Jurkat, Clone E6-1 (cell line): ENCODE measurements at regions not wholly inside any gene's neighbourhood (a gene's known extent, or its start where the extent isn't known, plus 50 kb on each side); places are given as distances from the start of the nearest gene placed in this dataset.

Experiments used
- DNase-seq: peaks from one replicate; pipeline ENCODE4 v3.0.0-alpha.2; 2011; ENCODE audit warnings: low read depth, low spot score
- H3K4me3 ChIP-seq: 2 replicates; pipeline ENCODE4 v1.5.1; 2011; ENCODE audit warnings: mild to moderate bottlenecking, low read length, control low read depth, moderate library complexity

DNA sequence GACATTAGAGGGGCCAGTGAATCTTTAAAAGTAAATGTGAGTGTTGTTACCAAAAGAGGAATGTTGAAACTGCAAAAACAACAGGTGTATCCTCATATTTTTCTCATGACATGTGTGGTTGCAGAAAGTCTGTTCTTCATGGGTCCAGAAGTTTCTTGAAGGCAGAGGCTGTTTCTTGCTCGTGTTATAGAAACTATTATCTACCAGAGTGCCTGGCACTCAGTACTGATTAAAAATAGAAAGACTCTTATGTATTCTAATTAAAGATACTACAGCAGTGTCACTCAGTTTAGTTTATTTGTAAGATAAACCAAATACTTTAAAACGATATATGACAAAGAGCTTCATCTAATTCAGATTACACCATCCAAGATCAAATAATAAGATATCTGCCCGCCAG is 1864.2 kb upstream of the WWC1 start:
- no peak for DNase-seq
- no peak overlapping the region for H3K4me3 ChIP-seq

DNA sequence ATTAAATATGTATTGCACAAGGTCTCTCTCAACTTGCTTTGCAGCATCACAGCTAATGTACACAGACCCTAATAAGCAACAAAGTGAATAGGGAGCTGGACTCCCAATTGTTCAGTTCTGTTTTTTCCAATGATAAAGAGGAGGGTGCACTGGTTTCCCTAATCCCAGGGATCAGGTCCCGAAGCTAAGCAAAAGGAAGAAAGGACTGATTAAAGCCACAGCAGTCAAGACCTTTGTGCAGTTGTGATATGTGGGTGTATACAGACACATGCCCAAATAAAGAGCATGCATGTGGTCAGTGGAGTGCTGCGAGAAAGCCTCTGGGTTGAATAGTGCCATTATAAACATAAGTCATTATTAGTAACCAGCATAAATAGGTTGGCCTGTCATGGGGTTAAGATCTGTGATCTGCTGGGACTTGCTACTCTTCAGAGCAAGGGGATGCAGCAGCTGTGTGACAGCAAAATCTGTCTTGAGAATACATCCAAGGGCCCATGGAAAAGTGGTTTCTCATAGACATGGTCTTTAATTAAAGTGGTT is 1863.1 kb upstream of the WWC1 start:
- H3K4me3 ChIP-seq, result no peak overlapping the region
- no peak for DNase-seq

DNA sequence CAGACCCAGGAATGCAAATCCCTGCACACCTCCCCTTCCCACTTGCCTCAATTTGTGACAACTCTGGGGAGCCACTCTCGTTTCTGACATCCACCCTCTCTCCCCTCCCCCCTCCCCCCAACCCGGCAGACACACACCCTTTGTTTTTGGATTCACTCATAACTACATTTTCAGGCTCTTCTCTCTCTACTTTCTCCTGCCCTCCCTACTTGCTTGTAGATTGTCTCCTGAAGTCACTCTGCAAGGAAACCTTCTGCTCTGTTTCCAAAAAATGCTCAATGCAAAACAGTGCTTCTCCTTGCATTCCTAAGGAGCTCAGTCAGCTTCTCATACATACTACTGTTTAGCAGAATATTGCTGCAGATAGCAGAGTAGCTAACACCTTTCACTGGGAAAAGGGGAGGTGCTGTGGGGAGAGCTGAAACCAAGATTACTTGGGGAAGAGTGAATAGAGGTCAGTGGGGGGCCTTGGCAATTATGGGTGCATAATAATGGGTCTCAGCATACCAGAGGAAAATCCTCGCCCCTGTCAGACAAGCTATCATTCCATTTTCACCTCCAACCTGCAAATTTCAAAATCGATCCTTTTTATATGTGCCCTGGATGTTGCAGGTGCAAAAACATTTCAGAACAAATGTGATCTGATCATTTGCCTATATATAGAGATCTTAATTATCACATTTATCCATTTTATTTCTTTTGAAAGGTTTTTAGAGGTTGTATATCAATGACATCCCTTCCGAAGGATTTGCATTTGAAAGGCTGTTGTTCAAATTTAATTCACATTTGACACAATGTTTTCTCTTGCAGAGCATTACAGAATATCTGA is 1860.7 kb upstream of the WWC1 start:
- DNase-seq, result no peak
- H3K4me3 ChIP-seq, result no peak overlapping the region

DNA sequence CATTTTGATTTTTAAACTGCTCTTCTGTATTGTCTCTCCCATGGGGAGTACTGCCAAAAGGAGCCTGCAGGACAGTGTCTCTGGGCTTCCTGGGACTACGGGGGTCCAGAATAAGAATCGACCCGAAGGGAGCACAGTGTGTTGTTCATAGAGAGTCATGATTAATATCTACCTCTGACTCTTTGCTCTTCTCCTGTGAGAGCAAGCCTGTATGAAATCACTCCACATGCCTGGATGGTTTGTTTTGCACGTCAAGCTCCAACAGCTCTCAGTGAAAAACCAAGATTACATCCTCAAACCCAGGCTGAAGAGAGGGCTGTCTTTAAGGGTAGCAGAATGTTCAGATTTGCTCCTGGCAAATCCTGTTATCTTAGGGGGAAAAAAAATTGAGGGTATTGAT is 1860.0 kb upstream of the WWC1 start:
- no peak for DNase-seq
- H3K4me3 ChIP-seq, result no peak overlapping the region

DNA sequence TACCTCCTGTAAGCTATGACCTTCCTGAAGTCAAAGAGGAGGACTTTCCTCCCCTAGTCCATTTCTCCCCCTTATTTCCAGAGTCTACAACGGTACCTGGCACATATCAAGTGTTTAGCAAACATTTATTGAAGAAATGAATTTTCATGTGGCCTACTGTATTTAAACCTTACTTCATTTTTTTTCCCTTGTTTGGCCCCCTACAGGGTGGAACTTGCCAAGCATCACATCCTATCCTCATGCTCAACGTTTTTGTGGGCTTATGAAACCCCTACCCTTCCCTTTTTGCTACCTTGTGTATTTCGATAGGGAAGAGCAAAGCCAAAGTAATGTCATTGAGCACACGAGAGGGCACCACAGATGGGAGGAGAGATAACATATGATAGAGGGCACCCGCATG is 1857.8 kb upstream of the WWC1 start:
- H3K4me3 ChIP-seq, result no peak overlapping the region
- peak; percentile 42 for DNase-seq

DNA sequence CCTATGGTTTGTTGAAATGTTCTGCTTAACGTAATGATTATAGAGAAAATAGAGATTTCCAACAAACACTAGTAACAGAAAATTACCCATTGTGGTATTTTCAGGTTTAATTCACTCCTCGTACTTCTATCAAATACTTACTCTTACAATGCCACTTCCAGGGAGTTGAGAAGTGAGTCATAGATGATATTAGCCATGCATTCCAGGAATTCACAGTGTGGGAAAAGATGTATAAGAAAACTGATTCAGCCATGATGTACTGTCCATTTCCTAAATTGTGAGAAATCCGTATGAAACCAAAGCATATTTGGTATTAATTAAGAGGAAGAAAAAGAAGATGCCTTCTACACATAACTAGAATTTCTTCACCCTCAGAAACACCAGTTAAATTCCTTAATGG is 1854.6 kb upstream of the WWC1 start:
- H3K4me3 ChIP-seq, result no peak overlapping the region
- no peak for DNase-seq

DNA sequence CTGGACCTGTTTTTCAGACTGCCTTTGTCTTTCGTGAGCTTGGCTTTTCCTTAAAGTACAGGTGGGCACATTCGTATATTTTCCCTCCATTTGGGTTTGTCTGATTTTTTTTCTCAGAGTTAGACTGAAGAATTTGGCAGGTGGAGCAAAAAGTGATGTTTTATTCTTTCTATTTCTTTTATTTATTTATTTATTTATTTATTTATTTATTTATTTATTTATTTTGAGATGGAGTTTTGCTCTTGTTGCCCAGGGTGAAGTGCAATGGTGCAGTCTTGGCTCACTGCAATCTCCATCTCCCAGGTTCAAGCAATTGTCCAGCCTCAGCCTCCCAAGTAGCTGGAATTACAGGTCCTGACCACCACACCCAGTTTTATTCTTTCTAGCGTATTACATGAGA is 1805.1 kb upstream of the WWC1 start:
- no peak for DNase-seq
- no peak overlapping the region for H3K4me3 ChIP-seq

DNA sequence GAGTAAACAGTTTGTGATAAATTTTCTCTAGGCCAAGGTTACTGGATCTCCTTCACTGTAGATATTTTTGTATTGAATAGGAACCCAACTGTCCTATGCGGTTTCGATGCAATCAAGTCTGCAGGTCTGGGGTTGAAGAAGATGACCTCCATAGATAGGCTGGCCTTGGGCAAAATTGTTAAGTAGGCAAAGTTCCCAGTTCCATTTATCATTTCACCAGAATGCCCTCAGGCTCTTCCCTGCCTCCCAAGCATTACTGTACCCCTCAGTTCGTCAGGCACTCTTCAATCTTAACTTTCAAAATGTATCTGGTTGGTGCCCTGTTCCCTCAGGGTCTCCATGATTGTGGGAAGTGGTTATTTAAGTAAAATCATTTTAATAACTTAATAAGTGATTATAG is 1802.9 kb upstream of the WWC1 start:
- H3K4me3 ChIP-seq, result no peak overlapping the region
- no peak for DNase-seq

DNA sequence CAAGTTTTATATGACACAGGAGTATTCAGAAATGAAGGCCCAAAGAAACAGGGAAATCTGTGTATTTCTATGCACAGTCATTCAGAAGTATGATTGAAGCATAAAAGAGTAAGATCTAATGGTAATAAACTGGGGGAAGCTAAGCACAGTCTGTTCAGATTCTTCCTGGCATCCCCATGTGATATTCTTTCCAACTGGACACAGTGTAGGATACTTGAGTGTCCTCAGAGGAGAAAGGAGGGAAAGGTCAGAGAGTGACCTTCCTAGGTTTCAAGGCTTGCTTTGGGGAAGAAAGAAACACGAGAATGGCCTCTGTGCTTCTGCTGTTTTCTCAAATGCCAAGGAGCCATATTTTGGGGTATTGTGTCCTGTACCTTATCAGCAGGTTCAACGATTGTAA is 1798.4 kb upstream of the WWC1 start:
- no peak overlapping the region for H3K4me3 ChIP-seq
- no peak for DNase-seq

DNA sequence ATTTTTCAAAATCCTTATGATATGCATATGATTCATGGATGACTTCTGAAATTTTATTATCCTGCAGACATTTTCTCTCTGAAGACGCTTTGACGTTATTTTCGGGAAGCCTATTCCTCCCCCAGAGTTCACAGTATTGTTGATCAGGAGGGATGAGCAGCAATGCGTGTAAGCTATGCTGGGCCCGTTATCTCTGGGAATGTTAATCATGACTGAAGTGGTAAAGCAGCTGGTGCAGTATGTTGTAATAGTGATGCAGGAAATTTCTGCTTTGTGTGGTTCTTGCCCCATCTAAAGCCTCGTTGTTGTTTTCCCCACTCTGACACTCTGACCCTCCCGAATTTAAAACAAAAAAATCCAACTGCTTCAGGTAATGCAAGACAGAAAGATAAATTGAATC is 1797.8 kb upstream of the WWC1 start:
- no peak overlapping the region for H3K4me3 ChIP-seq
- no peak for DNase-seq

DNA sequence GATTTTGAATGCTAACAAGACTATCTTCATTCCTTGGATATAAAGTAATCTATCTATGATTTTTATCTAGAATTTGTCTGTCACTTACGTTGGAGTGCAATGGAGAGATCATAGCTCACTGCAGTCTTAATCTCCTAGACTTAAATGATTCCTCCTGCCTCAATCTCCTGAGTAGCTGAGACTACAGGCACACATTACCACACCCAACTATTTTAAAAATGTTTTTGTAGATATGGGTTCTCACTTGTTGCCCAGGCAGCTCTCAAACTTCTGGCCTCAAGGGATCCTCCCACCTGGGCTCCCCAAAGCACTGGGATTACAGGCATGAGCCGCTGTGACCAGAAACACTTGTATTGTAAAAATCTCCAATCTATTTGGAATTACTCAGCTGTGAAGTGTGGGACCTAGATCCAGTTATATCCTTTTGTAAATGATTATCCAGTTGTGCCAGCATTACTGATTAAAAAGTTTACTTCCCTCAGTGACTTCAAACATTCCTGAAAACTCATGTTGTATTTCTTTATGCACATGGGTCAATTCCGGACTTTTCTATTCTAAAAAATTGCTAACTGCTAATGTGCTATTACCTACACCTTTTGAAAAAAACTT is 1793.8 kb upstream of the WWC1 start:
- H3K4me3 ChIP-seq, result no peak overlapping the region
- no peak for DNase-seq

DNA sequence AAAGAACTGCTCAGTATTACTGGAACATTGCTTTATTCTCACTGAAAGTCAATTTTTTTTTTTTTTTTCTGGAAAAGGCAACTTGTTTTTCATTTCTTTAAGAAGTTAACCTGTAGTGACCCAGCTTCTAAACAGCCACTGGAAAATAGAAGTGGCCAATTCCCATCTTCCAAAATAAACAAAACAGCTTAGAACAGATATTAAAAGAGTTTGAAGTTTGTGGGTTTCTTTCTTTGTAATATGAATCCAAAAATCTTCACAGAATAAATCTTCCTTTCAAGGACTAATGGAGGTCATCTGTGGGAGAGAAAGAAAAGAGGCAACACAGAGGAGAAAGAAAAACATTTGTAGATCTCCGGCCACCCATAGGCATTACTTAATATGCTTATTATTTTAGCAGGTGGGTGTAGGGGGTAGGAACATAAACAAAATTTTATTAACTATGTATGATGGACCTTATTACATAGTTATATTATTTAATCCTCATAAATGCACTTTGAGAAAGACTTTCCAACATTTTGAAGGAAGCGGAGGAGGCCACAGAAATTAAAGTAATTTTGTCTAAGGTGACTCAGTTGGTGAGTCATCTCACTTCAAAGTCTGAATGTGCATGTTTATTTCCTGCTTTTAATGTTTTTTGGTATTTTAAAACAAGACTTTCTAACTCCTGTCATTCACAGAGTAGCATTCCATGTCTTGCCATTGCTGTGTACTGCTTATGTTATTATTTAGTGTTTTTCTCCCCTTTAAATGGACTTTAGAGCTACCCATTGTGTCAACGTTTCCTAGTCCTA is 1791.8 kb upstream of the WWC1 start:
- DNase-seq, result no peak
- no peak overlapping the region for H3K4me3 ChIP-seq

DNA sequence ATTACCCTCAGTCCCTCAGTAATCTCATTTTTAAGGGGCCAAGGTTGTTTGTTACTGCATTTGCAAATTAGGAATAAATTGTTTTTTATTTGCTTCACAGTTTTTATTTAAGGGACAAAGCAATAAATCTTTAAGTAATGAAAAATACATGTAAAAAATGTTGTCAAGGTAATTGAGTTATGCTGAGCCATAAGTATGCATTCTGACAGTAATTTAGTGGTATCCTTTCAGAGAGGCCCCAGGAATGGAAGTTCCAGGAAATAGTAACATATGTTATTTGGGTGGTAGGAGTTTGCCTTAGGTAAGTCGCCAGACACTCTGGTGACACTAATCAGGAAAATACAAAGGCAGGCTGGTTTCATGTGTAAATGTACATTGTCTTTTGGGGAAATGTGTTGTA is 1787.9 kb upstream of the WWC1 start:
- H3K4me3 ChIP-seq, result no peak overlapping the region
- DNase-seq, result no peak

DNA sequence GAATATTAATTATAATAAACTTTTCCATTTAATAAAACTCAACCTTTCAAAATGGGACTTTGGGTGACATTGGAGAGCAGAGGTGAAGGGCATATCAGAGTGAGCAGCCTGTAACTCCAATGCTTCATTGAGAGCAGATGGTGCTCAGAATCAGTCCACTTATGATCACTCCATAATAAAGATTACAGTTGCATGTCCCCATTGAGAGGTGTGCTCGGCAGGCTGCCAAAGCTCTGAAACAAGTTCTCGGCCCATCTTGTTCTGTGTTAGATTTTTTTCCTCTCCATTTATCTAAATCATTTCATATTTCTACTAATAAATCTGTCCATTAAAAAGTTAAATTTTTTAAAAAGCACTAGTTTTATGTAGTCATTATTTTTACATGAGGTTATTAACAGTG is 1786.4 kb upstream of the WWC1 start:
- DNase-seq, result no peak
- H3K4me3 ChIP-seq, result no peak overlapping the region

DNA sequence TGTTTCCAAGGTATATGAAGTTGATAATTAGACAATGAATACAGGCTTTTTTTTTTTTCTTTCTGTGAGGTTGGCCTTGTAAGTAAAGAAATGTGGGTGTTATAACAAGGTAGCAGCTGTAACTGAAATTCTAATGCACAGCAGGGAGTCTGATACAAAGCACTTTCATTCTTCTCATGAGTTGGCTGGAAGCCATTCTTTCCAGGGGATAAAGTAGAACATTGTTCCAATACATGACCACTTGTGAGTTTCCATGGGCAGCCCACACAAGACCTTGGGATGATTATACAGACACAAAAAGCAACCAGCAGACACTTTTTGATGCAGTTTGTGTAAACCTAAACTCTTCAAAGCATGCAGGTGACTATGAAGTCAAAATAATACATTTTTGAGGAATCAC is 1785.9 kb upstream of the WWC1 start:
- H3K4me3 ChIP-seq, result no peak overlapping the region
- DNase-seq, result no peak

DNA sequence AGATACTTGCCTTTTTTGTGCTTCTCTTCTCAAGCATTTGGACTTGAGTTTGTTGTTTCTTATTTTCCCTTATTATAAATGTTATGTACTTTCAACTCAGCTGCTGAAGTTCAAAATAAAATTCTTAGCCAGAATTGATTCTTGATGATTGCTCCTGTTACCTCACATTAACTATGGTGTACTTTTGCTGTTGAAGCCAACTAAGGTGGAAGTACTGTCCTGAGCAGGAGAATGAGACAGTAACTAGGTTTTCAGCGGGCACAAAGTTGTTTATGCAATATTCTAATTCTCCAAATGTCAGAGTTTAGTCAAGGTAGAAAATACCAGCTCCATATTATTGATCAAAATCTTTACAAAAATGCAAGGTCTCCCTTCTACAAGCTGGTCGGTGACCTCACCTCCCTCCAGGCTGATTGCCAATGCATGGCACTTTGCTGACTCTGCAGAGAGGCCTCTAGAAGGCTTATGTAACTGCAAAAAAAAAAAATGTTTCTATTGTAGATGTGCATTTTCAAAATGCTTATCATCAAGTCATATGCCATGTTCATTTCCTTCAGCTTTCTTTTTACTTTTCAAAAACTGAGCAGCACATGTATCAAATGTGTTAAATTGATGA is 1783.5 kb upstream of the WWC1 start:
- no peak for DNase-seq
- no peak overlapping the region for H3K4me3 ChIP-seq

DNA sequence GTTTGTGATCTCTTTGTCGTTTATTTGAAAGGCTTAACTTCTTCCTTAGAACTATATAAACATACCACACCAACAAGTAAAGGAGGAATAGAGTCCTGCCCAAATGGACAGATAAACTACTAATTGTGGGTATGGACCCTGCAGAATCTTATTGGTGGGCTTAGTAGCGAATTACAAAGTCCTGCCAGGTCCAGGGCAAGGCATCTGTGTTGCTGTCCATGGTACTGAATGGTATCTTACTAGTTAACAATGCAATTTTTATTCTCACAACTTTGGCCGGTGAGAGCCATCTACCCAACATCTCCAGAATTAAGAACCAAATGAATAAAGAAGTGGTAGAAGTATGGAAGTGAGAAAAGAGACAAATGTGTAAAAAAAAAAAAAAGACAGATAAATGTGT is 1782.4 kb upstream of the WWC1 start:
- no peak overlapping the region for H3K4me3 ChIP-seq
- DNase-seq, result peak; percentile 21

DNA sequence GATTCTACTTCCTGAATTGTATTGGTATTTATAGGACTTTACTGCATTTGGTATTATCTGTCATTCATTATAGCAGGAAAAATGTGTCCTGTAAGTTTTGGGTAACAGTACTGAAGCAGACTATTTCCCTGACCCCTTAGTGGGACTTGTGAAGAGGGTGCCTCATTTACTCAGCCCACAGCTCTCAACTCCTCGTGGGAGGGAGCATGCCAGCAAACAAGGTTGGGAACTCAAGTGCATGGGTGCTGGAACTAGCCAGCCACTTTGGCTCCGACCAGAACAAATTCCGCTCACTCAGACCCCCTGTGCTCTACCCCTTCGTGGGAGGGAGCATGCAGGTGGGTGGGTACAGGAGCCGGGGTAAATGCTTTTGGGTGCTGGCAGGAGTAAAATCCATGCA is 1773.5 kb upstream of the WWC1 start:
- H3K4me3 ChIP-seq, result no peak overlapping the region
- DNase-seq, result no peak

DNA sequence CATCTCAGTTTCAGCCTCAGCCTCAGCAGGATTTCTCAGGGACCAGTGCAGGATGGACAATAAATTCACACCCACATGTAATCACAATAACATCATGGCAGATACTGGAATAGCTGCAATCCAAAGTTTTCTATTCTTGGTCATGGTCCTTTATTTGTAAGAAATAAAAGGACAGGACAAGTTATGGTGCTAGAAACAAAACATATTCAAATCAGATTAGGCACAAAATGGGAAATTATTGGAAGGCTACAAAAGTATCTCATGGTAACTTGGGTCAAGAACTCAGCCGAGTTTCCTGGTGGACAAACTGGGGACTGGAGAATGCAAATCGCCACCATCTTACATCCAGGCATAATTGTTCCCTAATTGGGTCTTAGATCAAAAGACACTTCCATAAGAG is 1768.2 kb upstream of the WWC1 start:
- H3K4me3 ChIP-seq, result no peak overlapping the region
- no peak for DNase-seq

DNA sequence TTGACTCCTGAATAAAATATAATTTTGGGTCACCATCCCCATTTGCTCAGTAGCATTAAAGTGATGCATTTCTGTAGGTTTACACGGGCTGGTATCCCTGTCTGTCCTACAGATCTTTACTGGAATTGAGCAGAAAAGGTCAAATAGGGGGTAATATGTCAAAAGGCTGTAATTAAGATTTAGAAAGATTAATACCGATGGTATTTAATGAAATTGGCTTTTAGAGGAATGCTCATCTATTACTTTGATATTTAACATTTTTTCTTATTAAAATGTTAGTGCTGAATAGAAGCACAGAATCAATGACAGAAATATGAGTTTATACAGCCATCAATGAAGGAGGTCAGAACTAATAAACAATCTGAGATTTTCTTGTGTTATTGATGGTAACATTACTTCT is 1762.2 kb upstream of the WWC1 start:
- H3K4me3 ChIP-seq, result no peak overlapping the region
- DNase-seq, result no peak
